CD4-positive, alpha-beta T cell treated with Interleukin-15 for 4 hours (primary cell): ENCODE measurements at regions not wholly inside any gene's neighbourhood (a gene's known extent, or its start where the extent isn't known, plus 50 kb on each side); places are given as distances from the start of the nearest gene placed in this dataset.

ENCODE experiments used
- DNase-seq: peaks from one replicate; pipeline ENCODE4 v3.0.0-alpha.2; 2020; ENCODE audit warnings: low spot score

GRCh38 chr3:111311709-111312235, 230.2 kb upstream of the CD96 start:
- DNase-seq, result peak; percentile 30

GRCh38 chr3:111314181-111314873, 227.7 kb upstream of the CD96 start:
- no peak for DNase-seq

GRCh38 chr3:111314898-111315297, 227.1 kb upstream of the CD96 start:
- no peak for DNase-seq

- no peak for DNase-seq
Observed at GRCh38 chr3:111315930-111316587, 225.9 kb upstream of the CD96 start.

GRCh38 chr3:111318289-111318688, 223.7 kb upstream of the CD96 start:
- DNase-seq, result no peak

GRCh38 chr3:111319598-111319997, 222.4 kb upstream of the CD96 start:
- no peak for DNase-seq

- no peak for DNase-seq
Observed at GRCh38 chr3:111321786-111322185, 220.2 kb upstream of the CD96 start.

- DNase-seq, result no peak
Observed at GRCh38 chr3:111323019-111323418, 219.0 kb upstream of the CD96 start.

- no peak for DNase-seq
Observed at GRCh38 chr3:111324151-111324550, 217.8 kb upstream of the CD96 start.

GRCh38 chr3:111324645-111325044, 217.4 kb upstream of the CD96 start:
- DNase-seq, result no peak

- no peak for DNase-seq
Observed at GRCh38 chr3:111325160-111325718, 216.8 kb upstream of the CD96 start.

GRCh38 chr3:111326144-111326995, 215.6 kb upstream of the CD96 start:
- DNase-seq, result no peak

- DNase-seq, result no peak
Observed at GRCh38 chr3:111331306-111331705, 210.7 kb upstream of the CD96 start.

- no peak for DNase-seq
Observed at GRCh38 chr3:111331912-111332311, 210.1 kb upstream of the CD96 start.

- DNase-seq, result no peak
Observed at GRCh38 chr3:111332488-111333080, 209.4 kb upstream of the CD96 start.

GRCh38 chr3:111333642-111334041, 208.4 kb upstream of the CD96 start:
- no peak for DNase-seq

GRCh38 chr3:111335512-111336303, 206.3 kb upstream of the CD96 start:
- no peak for DNase-seq

- no peak for DNase-seq
Observed at GRCh38 chr3:111336511-111336910, 205.5 kb upstream of the CD96 start.

- peak; percentile 45 for DNase-seq
Observed at GRCh38 chr3:111338059-111338698, 203.8 kb upstream of the CD96 start.

GRCh38 chr3:111339017-111339416, 203.0 kb upstream of the CD96 start:
- no peak for DNase-seq

- no peak for DNase-seq
Observed at GRCh38 chr3:111351334-111351733, 190.7 kb upstream of the CD96 start.
